ENCODE measurements at regions not wholly inside any gene's neighbourhood (a gene's known extent, or its start where the extent isn't known, plus 50 kb on each side); places are given as distances from the start of the nearest gene placed in this dataset.

DNA sequence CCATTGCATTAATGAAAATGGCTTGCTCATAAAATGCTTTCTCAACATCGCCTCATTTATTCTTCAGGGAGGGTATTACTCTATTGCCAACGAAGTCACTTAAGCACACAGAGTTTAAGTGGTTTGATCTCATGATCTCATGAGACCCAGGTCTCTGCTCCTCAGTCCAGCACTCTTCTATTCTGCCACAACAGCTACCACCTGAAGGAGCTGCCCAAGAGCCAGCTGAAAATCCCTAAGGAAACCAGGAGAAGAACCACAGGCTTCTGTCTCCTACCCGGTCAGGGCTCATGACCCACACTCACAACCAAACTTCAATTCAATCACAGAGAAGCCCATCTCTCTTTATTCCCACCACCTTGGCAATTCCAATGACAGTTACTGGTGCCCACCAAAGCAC, 85.5 kb upstream of the GPM6B start:
- no peak for DNase-seq

DNA sequence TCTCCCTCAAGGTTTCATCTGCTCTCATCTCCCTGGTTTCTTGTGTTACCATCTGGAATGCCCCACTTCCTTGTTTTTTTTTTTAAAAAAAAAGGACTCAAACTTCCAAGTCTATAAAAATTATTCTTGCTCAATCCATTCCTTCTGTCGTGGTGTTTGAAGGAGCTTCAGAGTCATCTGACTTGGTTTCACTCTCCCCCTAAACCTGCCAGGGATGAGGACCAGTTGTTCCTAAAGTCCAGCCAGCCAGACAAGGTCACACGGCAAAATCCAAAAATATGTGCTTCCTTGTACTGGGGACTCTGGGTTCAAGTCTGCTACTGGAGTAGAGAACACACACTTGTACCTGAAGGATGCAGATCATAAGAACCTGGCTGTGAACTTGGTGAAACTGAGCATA, 84.5 kb upstream of the GPM6B start:
- no peak for DNase-seq

DNA sequence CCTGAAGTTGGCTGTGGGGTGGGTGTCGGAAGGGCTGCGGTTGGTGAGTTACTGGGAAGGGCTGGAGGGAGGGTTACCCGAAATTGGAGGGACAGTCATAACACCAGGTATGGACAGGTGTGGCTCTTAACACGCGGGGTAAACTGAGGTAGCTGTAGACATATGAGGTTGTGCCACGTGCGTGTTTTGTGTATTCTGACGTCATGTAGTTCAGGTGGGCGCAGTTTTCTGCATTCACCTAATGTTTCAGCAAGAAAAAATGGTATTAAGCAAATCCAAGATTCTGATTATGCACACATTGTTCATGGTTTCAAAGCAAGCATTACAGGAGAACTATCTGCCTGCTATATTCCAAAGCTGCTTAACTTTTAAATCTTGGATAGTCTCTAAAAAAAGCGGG, 83.5 kb upstream of the GPM6B start:
- DNase-seq, result no peak

DNA sequence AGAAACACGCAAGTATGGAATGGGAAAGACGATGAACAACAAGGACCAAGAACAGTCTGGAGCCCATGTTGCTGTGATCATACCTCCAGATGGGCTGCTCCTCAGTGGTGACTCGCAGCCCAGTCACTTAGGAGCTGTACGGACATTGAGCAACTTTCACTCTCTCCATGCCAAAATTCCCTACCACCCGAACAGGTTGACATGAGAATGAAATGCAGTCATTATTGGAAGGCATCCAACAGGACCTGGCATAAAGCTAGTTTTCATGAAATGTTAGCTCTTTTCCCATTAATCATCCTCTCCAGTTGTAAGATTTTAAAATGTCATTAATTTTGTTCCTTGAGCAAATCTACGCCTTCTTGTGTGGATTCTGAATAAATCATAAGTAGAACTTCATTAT, 82.7 kb upstream of the GPM6B start:
- no peak for DNase-seq

DNA sequence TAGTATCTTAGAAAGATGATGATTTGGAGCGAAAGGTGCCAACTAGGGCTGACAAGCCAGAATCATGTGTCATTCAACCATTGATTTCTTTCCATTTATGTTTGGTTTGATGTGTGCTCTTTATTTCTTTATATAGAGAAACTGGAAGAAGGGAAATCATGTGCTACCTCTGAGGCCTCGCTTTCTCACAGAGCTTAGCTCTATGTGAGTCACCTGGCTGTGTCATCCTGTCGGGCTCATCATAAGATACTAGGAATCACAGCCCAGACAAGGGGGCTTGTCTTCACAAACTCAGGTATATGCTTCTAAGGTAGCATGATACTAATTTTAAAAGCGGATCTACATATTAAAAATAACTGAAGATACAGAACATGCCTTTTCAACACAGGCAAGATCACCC, 81.7 kb upstream of the GPM6B start:
- DNase-seq, result no peak

DNA sequence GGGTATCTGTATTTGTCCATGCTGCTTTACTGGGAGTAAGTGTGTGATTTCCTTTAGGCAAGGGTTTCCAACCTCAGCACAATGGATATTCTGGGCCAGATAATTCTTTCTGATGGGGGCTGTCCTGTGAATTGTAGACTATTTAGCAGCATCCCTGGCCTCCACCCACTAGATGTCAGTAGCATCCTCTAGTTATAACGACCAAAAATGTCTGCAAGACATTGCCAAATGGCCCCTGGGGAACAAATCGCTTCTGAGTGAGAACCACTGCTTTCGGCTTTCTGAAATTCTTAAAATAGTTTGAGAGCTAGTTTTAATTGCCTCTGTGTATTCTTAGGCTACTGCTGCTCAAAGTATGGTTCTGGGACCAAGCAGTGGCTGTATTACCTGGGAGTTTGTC, 81.2 kb upstream of the GPM6B start:
- peak; percentile 45 for DNase-seq

DNA sequence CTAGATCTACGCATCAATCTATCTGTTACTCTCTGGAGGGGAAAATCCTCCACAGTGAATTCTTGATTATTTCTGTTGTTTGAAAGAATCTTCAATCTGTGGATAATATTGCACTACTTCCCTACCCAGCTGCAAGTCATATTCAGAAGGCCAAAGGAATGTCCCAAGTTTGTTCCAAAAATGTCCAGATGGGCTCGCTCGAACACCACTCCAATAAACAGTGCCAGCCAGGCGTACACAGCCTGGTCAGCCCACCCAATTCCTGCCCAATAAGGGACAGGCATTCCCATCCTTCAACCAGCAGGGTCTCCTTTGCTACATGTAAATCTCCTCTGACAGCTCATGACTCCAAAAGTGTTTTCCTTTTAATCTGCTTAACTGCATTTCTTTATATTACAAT, 80.7 kb upstream of the GPM6B start:
- DNase-seq, result no peak

DNA sequence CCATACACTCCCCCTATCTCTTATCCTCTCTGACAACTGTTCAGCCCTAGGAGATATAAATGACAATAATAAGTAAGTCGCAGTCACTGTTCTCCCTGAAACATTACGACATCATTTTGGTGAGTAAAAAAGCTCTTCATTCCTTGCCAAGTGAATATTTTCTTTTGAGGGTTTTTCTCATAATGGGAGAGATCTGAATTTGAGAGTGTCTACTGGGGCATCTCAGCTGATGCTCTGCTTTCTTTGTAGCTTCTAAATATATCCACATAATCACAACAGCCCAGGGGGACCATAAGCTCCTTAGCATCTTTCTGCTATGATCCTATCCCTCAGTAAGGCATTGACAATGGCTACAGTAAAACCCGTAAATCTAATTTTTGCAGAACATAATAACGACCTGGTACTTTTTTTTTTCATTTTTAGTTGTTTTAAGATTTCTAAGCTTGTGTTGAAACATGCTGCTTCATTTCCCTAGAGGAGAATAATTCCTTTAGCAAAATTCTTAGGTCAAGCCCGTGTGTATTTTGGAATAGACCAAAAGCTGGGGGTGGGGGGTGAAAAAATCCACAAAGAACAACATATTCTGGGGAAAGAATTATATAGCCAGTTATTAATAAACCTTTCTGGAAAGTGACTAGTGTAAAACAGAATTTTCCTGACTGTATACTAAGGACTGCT, 78.1 kb upstream of the GPM6B start:
- DNase-seq, result no peak

DNA sequence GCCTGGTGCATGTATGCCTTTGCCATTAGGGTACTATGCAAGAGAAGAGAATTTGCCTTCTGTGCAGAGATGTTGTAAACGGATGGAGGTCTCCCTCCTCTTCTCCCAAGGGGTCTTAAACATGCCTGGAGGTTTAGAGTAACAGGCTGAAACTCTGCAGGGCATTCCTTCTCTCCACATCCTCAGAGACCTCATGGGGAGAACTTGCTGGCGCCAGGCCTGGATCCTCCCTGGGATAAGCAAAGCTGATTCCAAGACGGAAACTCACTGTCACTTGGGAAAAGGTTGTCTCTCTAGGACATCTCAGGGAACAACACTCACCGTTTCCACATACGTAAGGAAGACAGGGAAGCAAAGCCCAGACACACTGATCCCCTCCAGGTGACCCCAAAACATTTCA, 76.9 kb upstream of the GPM6B start:
- DNase-seq, result no peak

DNA sequence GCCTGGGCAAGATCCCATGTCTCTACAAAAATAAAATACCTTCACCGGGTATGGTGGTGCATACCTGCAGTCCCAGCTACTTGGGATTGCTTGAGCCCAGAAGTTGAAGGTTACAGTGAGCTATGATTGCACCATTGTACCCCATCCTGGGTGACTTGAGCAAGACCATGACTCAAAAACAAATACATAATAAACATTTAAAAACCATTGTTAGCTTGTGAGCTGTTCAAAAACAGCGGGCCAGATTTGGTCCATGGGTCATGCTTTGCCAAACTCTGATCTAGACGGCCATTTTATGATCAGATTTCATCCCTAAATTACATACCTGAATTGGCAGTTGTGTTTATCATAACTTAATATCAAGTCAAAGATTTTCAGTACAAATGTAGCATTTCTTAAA, 76.0 kb upstream of the GPM6B start:
- no peak for DNase-seq

DNA sequence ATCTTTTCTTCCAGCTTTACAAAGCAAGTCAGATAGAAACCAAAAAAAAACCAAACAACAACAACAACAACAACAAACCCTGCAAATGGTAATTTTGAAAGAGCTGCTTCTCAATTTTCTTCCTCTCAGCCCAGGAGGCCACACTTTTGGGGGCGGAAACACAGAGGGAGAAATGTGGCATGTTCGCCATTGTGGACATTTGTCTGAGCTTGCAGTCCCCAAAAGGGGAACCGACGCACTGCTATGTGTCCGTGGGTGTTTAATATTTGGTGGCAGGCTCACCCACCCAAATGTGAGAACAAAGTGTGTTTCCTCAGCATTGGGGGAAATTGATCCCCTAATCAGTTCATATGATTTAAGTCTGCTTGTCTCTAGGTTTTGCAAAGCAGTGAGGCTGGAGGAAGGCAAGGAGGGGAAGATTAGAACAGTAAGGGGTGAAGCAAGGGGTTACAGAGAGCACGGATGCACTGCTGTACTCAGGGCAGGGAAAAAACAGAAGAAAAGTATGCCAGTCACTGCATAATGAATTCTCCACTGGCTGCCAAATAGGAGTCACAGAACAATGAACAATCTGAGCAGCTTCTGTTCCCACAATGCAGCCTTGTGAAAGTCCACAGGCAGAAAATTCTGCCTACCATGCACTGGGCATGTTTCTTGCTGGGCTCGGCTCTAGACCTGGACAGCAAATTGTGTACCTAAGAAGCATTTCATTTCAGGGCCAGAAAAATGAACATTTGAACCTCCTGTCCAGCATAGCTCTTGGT, 74.7 kb upstream of the GPM6B start:
- peak; percentile 3 for DNase-seq

DNA sequence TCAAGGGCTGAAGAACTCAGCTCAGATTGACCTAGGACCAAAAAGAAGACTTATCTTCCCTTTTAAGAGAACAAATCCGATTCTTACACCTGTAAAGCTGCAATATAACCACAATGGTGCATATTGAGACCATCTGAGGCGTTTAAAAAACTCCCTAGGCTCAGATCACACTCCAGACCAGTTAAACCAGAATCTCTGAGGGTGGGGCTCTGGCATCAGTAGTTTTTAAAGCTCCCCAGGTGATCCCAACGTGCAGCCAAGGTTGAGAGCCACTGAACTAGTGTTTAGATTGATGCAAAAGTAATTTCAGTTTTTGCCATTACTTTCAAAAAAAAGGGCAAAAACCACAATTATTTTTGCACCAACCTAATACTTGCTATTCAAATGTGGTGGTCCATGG, 73.9 kb upstream of the GPM6B start:
- DNase-seq, result no peak

DNA sequence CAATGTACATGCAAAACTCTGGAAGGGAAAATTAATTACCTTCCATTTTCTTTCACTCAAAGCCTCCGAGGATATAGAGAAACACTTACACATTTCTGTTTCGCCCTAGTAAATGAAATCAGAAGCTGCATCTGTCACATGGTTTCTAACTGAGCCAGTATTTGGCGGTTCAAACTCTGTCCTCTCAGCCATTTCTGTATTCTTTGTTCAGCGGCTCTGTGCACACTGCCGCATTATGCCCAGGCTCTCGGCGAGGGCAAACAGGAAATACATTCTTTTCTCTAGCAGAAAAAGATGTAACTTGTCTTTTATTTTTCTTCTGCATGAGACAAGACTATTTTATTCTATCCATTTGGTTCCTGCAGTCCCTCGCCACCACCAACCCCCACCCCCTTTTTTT, 71.4 kb upstream of the GPM6B start:
- no peak for DNase-seq

DNA sequence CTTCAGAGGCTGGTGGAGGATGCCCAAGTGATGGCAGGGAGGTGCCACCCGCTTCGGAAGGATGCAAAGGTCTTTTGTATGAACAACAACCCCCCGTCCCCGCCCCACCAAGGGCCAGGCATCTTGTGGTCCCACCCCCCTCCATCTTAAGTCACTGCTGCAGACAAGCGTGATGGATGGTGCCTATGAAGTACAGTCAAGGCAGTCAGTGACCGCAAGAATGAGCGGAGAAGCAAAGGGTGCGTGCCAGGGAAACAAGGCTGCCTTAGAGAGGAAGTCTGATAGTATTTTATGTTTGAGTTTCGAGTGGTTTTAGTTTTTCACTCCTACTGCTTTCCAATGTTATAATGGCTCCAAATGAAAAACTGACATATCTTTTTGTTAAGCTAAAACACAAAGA, 68.7 kb upstream of the GPM6B start:
- DNase-seq, result no peak

DNA sequence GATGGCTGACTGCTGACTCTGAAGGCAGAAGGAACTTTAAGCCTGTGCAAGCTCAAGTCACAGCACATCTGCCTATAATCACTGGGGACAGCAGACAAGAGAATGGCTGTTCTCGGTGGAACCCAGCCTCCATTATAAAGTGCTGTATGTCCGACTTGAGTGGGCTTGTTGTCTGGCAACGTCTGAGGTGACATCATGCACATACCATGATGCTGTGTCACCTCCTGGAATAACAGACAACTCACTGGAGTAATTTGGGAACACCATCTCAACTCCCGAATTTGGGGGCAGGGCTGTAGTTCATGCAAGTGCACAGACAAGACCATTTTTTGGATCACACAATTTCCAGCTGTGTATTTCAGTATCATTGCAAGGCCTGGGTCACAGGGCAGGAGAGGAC, 59.8 kb upstream of the GPM6B start:
- no peak for DNase-seq

DNA sequence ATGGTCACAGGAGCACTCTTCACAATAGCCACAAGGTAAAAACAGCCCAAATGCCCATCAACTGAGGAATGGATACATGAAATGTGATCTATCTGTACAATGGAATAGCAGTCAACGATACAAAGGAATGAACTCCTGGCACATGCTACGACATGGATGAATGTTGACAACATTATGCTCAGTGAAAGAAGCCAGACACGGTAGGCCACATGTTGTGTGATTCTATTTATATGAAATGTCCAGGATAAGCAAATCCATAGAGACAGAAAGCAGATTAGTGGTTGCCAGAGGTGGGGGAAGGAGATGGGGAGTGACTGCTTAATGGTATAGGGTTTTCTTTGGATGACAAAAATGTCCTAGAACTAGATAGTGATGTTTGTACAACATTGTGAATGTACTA, 58.7 kb upstream of the GPM6B start:
- no peak for DNase-seq

DNA sequence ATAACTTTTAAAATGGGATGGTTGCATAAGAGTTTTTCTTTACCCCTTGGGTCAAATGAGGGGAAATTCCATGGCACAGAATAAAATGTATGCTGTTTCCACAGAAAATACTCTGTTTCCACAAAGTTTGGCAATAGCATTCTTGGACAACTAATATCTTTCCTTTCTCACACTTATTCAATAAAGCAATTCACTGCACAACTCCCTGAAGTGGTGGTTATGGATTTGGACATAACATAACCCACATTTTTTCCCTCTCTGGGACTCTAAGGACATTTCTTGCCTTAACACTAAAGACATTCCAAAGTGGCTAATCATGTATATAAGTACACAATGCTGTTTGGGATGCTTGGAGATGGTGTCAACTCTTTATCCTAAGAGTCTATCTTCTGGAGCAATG, 51.7 kb upstream of the GPM6B start:
- DNase-seq, result no peak
